GM12875 (cell line): ENCODE measurements at regions not wholly inside any gene's neighbourhood (a gene's known extent, or its start where the extent isn't known, plus 50 kb on each side); places are given as distances from the start of the nearest gene placed in this dataset.
"Not testable (repeated sequence)": the region's sequence is repeated elsewhere in the genome, so short reads cannot be mapped to it uniquely, and the experiment has no call there.

Source experiments
- H3K4me3 ChIP-seq: one replicate; pipeline ENCODE4 v1.5.1; 2011; ENCODE audit warnings: low read depth, low read length, control low read depth
- TF ChIP-seq, protein P1 (sequence below): IDR thresholded peaks from 2 replicates; pipeline ENCODE4 v1.5.1; 2011; ENCODE audit warnings: low read depth, mild to moderate bottlenecking, control low read depth, inconsistent platforms, low read length, moderate library complexity, borderline replicate concordance; ENCODE audit not compliant: insufficient read depth

DNA sequence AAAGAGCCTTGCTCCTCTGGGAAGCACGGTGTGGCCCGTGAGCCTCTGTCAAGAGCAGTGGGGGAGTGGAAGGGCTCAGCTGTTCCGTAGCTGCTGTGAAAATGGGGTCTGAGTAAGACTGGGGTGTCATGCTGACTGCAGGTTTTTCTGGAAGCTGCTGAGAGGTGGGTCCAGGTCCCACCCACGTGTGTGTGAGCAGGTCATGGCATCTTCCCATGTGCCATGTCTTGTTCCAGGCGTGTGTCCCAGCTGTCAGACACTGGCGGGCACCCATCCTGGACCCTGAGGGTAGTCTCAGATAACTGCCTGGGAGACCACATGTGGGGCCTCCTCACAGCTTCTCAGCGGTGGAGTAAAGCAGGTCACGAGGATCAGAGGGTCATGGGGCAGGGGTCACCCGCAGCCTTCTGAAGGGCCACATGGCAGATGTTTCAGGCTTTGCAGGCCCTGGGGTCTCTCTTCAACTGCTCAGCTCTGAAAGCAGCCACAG lies 92.9 kb downstream of the NPIPB11 start:
- H3K4me3 ChIP-seq: no peak overlapping the region
- TF ChIP-seq, protein P1, sequence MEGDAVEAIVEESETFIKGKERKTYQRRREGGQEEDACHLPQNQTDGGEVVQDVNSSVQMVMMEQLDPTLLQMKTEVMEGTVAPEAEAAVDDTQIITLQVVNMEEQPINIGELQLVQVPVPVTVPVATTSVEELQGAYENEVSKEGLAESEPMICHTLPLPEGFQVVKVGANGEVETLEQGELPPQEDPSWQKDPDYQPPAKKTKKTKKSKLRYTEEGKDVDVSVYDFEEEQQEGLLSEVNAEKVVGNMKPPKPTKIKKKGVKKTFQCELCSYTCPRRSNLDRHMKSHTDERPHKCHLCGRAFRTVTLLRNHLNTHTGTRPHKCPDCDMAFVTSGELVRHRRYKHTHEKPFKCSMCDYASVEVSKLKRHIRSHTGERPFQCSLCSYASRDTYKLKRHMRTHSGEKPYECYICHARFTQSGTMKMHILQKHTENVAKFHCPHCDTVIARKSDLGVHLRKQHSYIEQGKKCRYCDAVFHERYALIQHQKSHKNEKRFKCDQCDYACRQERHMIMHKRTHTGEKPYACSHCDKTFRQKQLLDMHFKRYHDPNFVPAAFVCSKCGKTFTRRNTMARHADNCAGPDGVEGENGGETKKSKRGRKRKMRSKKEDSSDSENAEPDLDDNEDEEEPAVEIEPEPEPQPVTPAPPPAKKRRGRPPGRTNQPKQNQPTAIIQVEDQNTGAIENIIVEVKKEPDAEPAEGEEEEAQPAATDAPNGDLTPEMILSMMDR: no peak

DNA sequence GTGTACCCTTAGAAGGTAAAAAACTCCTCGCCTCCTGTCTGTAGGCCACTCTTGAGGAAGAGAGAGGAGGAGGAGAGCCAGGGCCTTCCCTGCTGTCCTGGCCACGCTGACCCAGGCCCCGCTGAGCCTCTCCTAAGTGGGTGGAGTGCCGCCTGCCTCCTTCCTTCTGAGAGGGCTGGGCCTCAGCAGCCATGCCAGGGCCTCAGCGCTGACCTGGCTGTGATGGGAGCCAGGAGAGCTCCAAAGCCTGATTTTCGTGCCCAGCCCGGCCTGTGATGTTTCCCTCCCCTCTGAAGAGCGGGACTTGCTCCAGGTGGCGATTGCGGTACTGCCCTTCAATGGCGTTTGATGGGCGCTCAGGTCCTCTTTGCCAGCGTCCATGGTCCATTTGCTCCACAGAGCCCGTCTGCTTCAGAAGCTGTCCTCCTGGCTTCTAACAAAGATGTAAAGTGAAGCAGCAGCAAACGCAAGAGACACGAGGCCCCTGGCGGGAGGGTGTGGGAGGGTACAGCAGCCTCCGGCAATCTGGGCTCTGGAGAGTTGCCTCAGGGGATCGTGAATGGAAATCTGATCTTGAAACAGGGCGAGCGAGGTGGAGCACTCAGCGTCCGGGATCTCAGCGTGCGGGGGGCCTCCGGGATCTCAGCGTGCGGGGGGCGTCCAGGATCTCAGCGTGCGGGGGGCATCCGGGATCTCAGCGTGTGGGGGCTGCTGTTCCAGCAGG lies 93.5 kb downstream of the NPIPB11 start:
- H3K4me3 ChIP-seq: no peak overlapping the region
- TF ChIP-seq, protein P1: no peak

DNA sequence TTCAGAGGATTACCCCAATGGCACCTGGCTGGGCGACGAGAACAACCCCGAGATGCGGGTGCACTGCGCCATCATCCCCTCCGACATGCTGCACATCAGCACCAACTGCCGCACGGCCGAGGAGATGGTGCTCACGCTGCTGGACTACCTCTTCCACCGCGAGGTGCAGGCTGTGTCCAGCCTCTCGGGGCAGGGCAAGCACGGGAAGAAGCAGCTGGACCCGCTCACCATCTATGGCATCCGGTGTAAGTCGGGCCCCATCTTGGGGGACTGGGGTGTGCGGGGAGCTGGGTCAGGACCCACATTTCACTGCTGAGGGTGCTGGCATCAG lies 94.2 kb downstream of the NPIPB11 start:
- not testable (repeated sequence) for H3K4me3 ChIP-seq

DNA sequence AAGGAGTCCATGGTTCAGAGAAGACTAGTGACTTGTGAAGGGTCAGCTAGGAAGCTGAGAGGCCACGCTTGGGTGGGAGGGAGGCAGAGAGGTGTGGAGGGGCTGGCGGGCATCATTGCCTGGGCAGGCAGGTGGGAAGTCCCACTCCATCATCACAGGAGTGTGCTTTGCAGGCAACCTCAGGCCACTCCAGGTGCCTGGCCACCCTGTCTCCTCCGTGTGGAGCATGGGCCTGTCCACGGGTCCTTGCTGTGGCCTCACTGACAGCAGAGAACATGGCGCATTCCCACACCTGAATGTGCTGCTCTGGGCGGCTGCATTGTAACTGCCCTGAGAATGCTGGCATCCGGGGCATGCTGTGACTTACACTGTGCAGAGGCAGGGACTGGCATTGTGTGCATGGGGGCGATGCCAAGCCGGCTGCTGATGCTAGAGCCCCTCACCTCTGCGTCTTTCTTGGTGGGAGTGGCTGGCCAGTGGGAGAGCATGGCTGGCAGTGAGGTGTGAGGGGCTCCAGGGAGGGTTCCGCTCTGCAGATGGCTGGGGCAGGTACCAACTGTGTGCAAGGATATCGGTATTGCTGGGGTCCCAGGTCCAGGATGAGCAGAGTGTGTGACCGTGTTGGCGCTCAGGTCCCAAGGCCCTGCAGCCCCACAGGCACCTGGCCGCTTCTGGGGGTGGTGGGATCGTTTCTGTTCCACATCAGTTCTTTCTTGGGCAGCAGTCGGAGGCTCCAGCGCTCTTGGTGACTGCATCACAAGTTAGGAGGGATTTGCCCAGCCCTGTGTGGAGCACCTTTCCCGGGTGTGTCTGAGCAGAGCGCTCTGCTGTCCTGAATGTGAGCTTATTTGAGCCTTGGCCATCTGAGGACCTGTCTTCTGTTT lies 94.8 kb downstream of the NPIPB11 start:
- H3K4me3 ChIP-seq: no peak overlapping the region
- TF ChIP-seq, protein P1: no peak

DNA sequence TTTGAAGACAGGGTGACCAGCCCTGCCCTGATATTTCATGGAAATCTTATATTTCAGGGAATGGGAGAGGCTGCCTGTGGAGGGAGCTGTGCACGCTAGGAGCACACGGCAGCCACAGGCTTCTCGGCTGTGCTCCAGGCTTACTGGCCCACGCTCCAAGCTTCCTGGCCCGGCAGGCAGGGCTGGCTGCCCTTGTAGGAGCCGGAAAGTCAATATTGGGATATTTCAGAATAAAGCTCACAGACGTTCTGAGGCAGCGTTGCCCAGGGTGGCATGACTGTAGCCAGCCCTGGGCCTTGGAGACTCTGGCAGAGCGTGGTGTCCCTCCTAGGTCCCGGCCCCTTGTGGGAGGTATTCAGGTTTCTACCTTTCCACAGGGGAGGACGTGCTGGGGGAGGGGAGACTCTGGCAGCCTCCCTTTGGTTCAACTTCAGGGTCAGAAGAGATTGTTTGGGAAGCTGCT lies 95.6 kb downstream of the NPIPB11 start:
- no peak overlapping the region for H3K4me3 ChIP-seq
- TF ChIP-seq, protein P1: no peak

DNA sequence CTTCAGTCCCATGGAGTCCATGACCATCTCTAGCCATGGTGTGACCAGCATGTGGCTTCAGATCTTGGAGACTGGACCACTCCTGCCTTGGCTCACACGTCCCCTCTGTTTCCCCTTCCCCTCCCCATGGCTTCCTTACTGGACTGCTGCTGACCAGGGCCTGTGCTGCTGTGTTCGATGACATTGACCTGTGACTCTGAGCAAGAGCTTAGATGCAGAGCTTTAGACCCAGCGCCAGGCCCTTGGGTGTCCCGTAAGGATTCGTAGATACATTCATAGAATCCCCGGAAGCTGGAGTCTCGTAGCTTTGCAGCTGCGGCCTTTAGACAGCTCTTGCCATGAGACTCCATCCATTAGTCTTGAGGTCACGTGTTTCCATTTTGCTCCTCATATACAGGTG lies 96.3 kb downstream of the NPIPB11 start:
- H3K4me3 ChIP-seq: not testable (repeated sequence)

DNA sequence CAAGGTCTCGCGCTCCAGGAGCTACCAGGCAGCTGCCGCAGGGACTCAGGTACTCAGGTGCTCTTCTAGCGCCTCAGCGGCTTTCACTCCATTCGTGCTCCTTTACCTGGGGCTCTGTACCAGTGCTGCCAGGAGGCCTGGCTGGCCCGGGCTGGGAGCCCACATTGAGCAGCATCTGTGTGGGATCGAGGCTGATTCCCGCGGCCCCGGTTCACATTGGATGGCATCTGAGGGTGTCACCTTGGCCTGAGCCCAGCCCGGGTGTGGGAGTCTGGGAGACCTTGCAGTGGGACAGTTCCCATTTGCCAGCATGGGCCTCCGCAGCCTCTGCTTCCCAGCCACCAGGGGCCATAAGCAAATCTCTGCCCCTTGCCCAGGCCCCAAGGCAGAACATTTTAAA lies 96.9 kb downstream of the NPIPB11 start:
- not testable (repeated sequence) for H3K4me3 ChIP-seq

DNA sequence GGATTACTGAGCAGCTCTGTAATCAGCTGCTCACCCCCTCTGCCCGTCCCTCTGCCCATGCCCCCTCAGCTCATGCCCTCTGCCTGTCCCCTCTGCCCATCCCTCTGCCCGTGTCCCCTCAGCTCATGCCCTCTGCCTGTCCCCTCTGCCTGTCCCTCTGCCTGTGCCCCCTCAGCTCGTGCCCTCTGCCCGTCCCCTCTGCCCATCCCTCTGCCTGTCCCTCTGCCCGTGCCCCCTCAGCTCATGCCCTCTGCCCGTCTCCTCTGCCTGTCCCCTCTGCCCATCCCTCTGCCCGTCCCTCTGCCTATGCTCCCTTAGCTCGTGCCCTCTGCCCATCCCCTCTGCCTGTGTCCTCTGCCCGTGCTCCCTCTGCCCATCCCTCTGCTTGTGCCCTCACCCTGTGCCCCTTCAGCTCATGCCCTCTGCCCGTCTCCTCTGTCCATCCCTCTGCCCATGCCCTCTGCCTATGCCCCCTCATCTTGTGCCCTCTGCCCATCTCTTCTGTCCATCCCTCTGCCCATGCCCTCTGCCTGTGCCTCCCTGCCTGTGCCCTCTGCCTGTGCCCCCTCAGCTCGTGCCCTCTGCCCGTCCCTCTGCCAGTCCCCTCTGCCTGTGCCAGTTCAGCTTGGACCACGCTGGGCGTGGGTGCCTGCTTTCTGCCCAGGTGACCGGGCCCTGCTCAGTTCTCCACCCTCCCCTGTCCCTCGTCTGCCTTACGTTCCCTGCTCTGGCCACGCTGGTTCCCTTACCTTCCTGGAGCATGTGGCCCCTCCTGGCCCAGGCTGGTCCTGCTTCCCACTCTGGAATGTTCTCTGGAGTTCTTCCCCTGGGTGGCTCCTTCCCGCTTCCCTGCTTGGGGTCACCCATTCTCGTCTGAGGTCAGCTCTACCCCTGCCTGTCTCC lies 97.6 kb downstream of the NPIPB11 start:
- TF ChIP-seq, protein P1: no peak
- H3K4me3 ChIP-seq: no peak overlapping the region
